Effector memory CD8-positive, alpha-beta T cell (primary cell): ENCODE measurements at regions not wholly inside any gene's neighbourhood (a gene's known extent, or its start where the extent isn't known, plus 50 kb on each side); places are given as distances from the start of the nearest gene placed in this dataset.
A peak's percentile ranks its signal among the peaks of the same experiment; 100 is the strongest.
"Not testable (repeated sequence)": the region's sequence is repeated elsewhere in the genome, so short reads cannot be mapped to it uniquely, and the experiment has no call there.

Experiments used
- ATAC-seq: fragments of 150-1000 bp; cut with Tn5 transposase; replicated peaks from 2 replicates; pipeline ENCODE4 v1.10.0; 2021; ENCODE audit warnings: mild to moderate bottlenecking, moderate library complexity
- DNase-seq, 3 experiments: peaks; one replicate each; pipeline ENCODE4 v3.0.0; 2021
- H3K27ac Mint-ChIP-seq, 2 donors: one replicate each; pipeline ENCODE4 v1.8.0; 2022; ENCODE audit warnings: mild to moderate bottlenecking in 2 of 2, mixed read lengths in 2 of 2, moderate library complexity in 2 of 2
- H3K27me3 Mint-ChIP-seq, 2 donors: one replicate each; pipeline ENCODE4 v1.8.0; 2022; ENCODE audit warnings: mixed read lengths in 2 of 2
- H3K36me3 Mint-ChIP-seq: one replicate; pipeline ENCODE4 v1.8.0; 2022; ENCODE audit warnings: mild to moderate bottlenecking, moderate library complexity, mixed read lengths; ENCODE audit not compliant: insufficient read depth
- H3K4me1 Mint-ChIP-seq, 2 donors: one replicate each; pipeline ENCODE4 v1.8.0; 2022; ENCODE audit warnings: low read depth in 2 of 2, mixed read lengths in 2 of 2
- H3K4me3 Mint-ChIP-seq, 2 donors: one replicate each; pipeline ENCODE4 v1.8.0; 2022; ENCODE audit warnings: mild to moderate bottlenecking in 2 of 2, mixed read lengths in 2 of 2, moderate library complexity in 2 of 2
- H3K9me3 Mint-ChIP-seq, 2 donors: one replicate each; pipeline ENCODE4 v1.8.0; 2022; ENCODE audit warnings: mixed read lengths in 2 of 2

DNA sequence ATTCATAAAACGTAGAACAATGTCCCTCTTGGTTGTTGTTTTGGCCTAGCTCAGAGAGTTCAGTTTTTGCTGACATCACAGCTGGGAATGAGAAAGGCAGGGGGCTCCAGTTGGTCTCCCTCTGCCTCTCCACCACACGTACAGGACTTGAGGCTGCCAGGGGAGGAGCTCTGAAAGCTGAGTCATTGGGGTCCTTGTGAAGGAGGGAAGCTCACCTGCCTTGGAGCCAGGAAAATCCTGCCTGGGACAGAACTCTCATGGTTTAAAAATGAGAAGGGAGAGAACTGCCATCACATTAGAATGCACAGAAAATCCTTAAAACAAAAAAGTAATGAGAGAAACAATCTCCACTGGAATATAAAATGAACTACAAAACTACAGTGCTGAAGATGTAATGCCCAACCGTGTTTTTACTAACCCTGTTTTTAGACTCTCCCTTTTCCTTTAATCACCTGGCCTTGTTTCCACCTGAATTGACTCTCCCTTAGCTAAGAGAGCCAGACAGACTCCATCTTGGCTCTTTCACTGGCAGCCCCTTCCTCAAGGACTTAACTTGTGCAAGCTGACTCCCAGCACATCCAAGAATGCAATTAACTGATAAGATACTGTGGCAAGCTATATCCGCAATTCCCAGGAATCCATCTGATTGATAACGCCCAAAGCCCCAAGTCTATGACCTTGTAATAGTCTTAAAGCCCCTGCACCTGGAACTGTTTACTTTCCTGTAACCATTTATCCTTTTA, 58.6 kb upstream of the TARP start:
- DNase-seq, ATAC-seq, H3K9me3 Mint-ChIP-seq, H3K27me3 Mint-ChIP-seq: not testable (repeated sequence)
- Mint-ChIP-seq H3K36me3 (peaks cover 41% of the 10 kb centered on the region), H3K4me3 (peak overlapping the region; percentile 86 to 100), H3K4me1 (peaks cover 39 to 65% of the 10 kb centered on the region in 2 donors), H3K27ac (peak overlapping the region; percentile 88 to 99)

GRCh38 chr7:38330861-38331621, 57.6 kb upstream of the TARP start:
- H3K4me3 Mint-ChIP-seq: peak overlapping the region; percentile 86 to 100
- ATAC-seq: peak; percentile 71

DNA sequence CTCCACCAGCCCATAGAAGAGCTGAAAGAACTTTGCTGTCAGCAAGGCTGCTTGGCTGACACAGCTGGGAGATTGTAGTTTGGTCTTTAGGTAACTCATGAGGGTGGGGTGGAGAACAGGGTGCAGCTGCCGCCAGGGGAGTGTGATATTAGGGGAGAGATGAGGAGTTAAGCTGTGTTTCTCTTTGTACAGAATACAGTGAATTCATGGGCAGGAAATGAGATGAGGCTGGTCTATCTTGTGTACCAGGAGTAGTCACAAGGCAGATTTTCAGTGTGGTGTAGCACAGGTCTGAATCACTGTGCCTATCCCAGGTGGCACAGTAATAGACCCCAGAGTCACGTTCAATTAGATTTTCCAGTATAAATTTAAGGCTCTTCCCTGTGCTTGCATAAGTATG, 56.6 kb upstream of the TARP start:
- Mint-ChIP-seq H3K4me1 (peaks cover 32 to 49% of the 10 kb centered on the region in 2 donors), H3K36me3 (peaks cover 30% of the 10 kb centered on the region), H3K27me3 (no peaks in the 10 kb centered on the region), H3K9me3 (no peaks in the 10 kb centered on the region), H3K4me3 (peak overlapping the region; percentile 86 to 100), H3K27ac (peak overlapping the region; percentile 88 to 99)
- peak; percentile 48 for ATAC-seq
- DNase-seq: no peak

More at GRCh38 chr7:38330861-38331621, 57.6 kb upstream of the TARP start:
- DNase-seq: peak; percentile 47 to 50 (median 48)
- Mint-ChIP-seq H3K4me1 (peaks cover 39 to 59% of the 10 kb centered on the region in 2 donors), H3K9me3 (no peaks in the 10 kb centered on the region), H3K36me3 (peaks cover 37% of the 10 kb centered on the region), H3K27ac (peak overlapping the region; percentile 88 to 99), H3K27me3 (no peaks in the 10 kb centered on the region)

GRCh38 chr7:38329340-38329739, 55.9 kb upstream of the TARP start:
- Mint-ChIP-seq H3K27me3 (no peaks in the 10 kb centered on the region), H3K27ac (no peak overlapping the region), H3K9me3 (no peaks in the 10 kb centered on the region), H3K4me3 (no peak overlapping the region), H3K36me3 (peaks cover 24% of the 10 kb centered on the region), H3K4me1 (peaks cover 29 to 44% of the 10 kb centered on the region in 2 donors)
- DNase-seq (no peak), ATAC-seq (no peak)

GRCh38 chr7:38328814-38329213, 55.4 kb upstream of the TARP start:
- Mint-ChIP-seq H3K4me1 (peaks cover 29 to 40% of the 10 kb centered on the region in 2 donors), H3K27ac (no peak overlapping the region), H3K36me3 (peaks cover 24% of the 10 kb centered on the region), H3K9me3 (no peaks in the 10 kb centered on the region), H3K4me3 (no peak overlapping the region), H3K27me3 (no peaks in the 10 kb centered on the region)
- ATAC-seq (no peak), DNase-seq (no peak)

GRCh38 chr7:38327637-38328036, 54.2 kb upstream of the TARP start:
- Mint-ChIP-seq H3K4me1 (peaks cover 29 to 42% of the 10 kb centered on the region in 2 donors), H3K27ac (peak overlapping the region; percentile 74 to 85), H3K27me3 (no peaks in the 10 kb centered on the region), H3K36me3 (peaks cover 24% of the 10 kb centered on the region), H3K9me3 (no peaks in the 10 kb centered on the region), H3K4me3 (peak overlapping the region in 1 of 2 donors; percentile 33)
- ATAC-seq (no peak), DNase-seq (no peak)
